ENCODE measurements at regions not wholly inside any gene's neighbourhood (a gene's known extent, or its start where the extent isn't known, plus 50 kb on each side); places are given as distances from the start of the nearest gene placed in this dataset.

DNA sequence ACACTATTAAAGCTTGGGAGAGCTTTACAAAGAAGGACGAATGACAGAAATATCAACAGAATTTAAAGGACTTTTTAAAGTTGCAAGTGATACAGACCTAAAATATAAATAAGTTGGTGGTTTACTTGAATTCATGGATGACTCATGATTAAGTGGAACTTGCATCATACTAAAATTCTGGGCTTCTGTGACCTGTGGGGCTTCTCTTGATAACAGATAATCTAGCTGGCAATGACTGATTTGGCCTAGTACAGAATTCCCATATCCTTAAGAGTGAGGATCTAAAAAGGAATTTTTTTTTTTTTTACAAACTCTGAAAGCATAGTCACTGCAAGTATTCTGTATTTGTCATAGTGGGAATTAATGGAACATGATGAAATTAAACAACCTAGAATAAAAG lies 543.7 kb upstream of the SGCD start (continued):
- TF ChIP-seq CEBPB (IDR thresholded peaks at IDR 0.05; ENCODE audit: low read depth, low read length) (no peak), CHD1 (IDR thresholded peaks at IDR 0.05; ENCODE audit: low read depth, low read length) (no peak)

Data from H1 (cell line).